ENCODE measurements at regions not wholly inside any gene's neighbourhood (a gene's known extent, or its start where the extent isn't known, plus 50 kb on each side); places are given as distances from the start of the nearest gene placed in this dataset.

DNA sequence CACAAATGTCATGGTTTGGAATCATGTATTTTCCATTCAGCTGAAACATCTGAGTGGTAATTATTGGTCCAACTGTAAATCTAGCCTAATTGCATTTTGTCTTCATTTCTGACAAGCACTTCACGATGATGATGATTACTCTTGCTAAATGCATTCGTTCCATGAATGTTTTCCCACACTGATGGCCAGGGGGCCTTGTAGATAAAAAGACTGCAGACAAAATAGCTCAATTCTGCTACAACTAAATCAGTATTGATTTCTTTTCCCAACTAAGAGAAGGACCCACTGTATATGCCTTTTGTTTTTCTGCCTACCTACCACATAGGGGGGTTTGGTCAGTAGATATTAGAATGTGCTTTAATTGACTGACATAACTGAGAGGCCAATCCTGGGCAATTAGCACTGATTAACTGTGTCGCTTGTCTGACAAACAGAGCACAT is 1351.3 kb upstream of the NUDT12 start:
- TF ChIP-seq, protein P1, sequence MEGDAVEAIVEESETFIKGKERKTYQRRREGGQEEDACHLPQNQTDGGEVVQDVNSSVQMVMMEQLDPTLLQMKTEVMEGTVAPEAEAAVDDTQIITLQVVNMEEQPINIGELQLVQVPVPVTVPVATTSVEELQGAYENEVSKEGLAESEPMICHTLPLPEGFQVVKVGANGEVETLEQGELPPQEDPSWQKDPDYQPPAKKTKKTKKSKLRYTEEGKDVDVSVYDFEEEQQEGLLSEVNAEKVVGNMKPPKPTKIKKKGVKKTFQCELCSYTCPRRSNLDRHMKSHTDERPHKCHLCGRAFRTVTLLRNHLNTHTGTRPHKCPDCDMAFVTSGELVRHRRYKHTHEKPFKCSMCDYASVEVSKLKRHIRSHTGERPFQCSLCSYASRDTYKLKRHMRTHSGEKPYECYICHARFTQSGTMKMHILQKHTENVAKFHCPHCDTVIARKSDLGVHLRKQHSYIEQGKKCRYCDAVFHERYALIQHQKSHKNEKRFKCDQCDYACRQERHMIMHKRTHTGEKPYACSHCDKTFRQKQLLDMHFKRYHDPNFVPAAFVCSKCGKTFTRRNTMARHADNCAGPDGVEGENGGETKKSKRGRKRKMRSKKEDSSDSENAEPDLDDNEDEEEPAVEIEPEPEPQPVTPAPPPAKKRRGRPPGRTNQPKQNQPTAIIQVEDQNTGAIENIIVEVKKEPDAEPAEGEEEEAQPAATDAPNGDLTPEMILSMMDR (IDR thresholded peaks at IDR 0.05), result no peak
- TF ChIP-seq POLR2A (IDR thresholded peaks at IDR 0.05), result no peak
- TF ChIP-seq POLR2AphosphoS5 (IDR thresholded peaks at IDR 0.05), result no peak
- TF ChIP-seq EP300 (IDR thresholded peaks at IDR 0.05), result no peak

All from sigmoid colon (tissue), 4 donors.